Stimulated activated CD4-positive, alpha-beta T cell treated with anti-CD3 and anti-CD28 coated beads, Interleukin-1b, Interleukin-23, amount 100 ng/mL, for 48 hours (primary cell): ENCODE measurements at regions not wholly inside any gene's neighbourhood (a gene's known extent, or its start where the extent isn't known, plus 50 kb on each side); places are given as distances from the start of the nearest gene placed in this dataset.
"Not testable (repeated sequence)": the region's sequence is repeated elsewhere in the genome, so short reads cannot be mapped to it uniquely, and the experiment has no call there.

Experiments used
- DNase-seq: peaks from one replicate; pipeline ENCODE4 v3.0.0-alpha.2; 2020

DNA sequence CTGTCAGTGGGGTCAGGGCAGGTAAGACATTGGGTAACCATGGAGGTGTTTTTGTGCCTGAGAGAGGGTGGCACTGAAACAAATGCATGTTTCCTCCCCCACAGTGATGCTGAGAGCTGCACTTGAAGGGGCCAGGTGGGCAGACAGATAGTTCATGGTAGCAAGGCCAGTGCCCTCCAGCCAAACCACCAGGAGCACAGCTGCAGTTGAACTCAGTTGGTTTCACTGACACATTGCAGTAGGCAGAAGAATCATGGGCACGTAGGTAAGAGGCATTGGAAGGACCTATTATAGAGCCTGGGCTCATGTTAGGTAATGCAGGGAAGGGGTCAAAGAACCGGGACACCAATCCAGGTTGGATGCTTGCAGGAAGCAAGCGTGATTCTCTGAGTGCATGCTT, 93.2 kb upstream of the ARL4C start:
- DNase-seq = no peak

DNA sequence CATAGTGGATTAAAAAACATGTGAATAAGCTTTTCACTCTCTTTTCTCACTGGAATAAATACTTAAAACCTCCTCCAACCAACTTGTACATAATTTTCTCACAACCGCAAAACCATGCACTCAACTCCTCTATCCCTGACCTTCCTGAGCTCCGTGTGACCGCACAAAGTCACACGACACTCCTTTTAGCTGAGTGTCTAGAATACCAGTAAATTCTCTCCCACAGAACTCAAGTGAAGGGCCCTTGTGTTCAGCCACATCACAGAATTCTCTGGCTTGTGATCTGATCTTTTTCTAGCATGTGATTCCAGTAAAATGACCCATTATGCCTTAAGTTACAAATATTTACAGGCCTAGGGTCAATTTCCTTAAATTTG, 91.2 kb upstream of the ARL4C start:
- DNase-seq = no peak

DNA sequence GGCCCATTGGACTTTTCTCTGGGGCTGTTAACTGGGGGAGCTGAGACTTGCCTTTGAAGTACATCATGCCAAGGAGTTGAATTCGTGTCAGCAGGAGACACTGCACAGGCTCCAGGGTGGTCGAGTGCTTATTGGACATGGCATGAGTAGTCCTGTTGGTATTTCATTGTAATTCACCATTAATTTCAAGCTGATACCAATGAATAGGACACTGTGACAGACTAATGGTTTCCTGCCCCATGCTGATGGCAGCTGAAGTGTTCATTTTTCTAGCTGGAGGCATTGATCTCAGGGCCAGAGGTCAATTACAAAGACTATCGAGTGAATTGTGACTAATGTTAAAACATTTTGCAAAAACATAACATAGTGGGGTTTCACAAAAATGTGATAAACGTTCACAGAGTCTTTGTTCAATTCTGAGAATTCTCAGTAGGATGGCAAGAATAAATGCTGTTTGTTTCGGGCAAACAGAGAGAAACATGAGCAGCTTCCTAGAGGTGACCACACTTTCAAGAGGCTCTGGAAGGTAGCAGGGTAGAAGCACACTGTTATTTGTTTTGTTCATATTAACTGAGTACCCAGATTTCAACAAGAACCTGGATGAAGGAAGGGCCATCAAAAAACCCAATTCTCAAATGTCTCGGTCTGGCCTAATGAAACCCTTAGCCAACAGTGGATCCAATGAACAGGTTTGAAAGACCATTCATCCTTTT, 90.6 kb upstream of the ARL4C start:
- DNase-seq = no peak

DNA sequence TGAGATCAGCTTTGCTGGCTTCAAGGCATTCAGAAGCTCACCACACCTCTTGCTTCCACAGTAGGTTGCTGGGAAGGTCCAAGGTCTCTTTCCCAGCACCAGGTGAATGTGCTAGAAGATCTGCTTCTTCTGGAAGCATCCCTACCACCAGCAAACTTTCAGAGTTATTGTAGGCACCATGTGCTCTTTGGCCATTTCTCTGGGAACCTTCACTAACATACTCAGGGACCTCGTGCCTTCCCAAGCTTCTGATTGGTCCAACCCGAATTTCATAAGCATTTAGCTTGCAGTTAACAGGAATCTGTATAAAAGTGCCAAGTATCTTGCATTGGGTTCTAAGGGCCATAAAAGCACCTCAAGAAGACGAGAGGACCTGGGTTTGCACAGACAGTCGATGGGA, 86.5 kb upstream of the ARL4C start:
- DNase-seq = no peak

DNA sequence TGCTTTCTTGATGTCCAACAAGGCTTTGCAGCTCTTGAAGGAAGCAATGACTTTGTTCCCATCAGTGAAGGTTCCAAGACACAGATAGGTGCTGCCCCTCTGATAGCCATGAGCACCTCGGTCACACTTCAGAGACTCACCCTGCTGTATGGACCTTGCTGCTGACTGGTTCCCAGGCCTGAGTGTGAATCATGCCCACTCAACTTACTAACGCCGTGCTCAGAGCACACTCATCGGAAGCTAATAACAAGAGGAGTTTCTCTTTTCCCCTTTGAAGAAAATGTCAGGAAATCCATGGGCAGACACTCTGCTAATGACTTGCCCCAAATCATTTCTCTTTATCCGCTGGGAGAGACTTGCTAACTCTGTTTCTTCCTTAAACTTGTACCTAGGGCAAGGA, 83.8 kb upstream of the ARL4C start:
- DNase-seq = no peak

DNA sequence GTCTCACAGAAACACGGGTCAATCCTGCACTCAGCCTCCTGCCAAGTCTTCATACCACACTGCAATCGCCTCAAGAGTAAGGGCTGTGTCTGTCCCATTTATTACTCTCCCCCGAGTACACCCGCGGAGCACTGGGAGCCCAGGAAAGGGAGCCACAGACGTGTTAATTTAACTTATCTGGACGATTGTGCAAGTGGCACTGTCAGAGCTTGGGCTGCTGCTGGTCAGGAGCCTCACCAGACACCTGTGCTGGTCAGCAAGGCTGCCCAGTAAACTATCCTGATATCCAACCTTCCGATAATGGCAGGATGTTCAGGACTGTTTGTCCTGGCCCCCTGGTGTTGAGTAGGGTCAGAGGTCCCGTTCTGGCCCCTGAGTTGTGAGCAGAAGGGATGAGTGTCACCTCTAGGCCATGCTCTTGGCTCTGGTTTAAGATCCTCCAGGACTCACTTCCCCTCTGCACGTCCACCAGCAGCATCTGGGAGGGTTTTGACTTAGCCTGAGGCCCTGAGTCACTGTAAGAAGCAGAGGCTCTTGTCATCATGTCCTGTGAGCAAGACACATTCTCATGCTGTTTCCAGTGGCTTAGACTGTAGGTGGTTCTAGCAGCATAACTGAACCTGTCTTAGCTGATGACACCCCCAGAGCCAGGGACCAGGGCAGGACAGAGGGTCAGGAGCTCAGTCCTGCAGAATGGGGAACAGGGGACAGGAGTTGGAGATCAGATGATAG, 82.5 kb upstream of the ARL4C start:
- DNase-seq = no peak

DNA sequence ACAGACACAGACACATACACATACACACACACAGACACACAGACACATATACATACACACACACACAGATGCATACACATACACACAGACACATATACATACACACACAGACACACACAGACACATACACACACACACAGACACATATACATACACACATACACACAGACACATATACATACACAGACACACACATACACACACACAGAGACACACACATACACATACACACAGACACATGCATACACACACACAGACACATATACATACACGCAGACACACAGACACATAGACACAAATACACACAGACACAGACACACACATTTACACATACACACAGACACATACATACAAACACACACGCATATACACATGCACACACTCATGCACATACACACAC, 81.5 kb upstream of the ARL4C start:
- DNase-seq = no peak

DNA sequence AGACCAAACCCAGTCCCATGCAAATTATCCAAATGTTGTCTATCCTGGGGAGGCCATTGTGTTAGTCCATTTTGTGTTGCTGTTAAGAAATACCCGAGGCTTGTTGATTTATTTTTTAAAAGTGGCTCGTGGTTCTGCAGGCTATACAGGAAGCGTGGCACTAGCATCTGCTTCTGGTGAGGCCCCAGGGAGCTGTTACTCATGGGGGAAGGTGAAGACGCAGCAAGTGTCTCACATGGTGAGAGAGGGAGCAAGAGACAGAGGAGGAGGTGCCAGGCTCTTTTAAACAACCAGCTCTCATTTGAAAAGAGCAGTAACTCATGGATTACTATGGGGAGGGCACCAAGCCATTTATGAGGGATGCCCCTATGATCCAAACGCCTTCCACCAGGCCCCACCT, 80.3 kb upstream of the ARL4C start:
- no peak for DNase-seq

DNA sequence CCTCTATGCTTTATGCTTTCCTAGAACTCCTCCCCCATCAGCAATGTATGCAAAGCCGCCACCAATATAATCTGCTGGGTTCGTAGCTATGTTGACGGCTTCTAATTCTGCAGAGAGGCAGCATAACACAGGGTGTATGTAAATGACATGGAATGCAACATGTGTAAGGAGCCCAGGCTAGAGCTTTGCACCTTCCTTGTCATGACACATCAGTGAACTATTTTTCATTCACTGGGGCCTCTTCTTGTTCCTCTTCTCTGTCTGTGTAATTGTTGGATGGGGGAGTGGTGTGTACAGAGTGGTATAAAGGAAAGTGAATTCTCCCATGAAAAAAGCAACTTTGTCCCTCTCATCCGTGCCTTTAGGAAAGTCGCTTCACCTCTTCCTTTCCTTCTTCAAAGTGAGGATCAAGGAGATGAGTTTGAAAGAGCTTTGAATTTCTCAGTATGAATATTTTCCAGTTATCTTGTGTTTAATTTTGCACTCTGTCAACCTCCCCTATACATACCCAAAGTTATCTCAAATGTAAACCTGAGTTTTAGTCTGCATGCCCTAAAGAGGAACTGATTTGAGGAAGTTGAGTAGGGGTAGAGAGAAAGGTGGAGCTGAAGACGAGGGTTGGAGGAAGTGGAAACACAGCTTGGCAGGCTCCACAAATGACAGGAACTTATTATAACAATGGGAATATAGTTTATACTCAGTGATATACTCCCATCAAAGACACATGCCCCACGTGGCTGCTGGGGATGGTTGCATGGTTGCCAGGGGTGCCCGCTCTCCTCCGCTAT, 74.9 kb upstream of the ARL4C start:
- DNase-seq = no peak

DNA sequence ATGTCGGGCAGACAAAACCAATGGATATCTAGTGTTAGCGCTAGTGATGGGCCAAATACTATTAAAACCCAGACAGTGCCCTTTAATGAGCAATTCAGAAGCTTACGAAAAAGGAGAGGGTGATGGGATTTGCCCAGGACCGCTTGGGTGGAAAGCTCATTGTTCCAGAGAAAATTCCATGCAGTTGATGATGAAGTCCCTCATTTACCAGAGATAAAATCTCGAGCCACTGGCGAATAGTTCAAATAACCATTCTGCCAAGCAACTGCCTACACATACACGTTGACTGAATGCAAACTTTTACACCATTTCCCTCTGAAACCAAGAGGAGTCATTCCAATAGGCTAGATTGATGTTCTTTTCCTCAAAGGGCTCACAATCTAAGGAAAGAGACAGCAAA, 73.6 kb upstream of the ARL4C start:
- no peak for DNase-seq

DNA sequence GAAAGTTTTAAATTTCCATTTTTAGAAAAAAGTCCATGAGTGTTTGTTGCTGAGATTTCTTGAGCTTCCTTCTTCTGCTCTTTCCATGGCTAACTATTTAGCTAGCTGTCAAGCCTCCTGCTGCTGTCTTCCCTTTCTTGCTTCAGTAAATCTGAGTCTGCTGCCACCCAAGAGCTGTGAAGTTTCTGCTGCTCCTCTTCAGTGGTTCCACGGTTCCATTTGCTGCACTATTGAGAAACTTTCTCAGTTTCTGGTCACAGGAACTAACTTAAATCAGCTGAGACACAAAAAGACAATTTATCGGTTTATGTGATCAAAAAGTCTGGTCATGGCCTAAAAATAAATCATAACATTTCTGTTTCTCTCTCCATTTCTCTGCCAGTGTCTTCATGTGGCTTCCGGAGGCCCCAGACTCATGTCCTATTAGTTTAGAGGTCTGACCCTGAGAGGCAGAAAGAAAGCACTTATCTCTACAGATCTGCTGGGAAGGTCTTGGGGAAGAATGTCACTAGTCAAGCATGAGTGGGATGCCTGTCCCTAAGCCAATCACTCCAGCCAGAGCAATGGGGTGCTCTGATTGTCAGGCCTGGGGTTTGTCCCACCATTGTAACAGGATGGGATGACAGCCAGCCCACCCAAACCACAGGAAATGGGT, 73.0 kb upstream of the ARL4C start:
- no peak for DNase-seq

DNA sequence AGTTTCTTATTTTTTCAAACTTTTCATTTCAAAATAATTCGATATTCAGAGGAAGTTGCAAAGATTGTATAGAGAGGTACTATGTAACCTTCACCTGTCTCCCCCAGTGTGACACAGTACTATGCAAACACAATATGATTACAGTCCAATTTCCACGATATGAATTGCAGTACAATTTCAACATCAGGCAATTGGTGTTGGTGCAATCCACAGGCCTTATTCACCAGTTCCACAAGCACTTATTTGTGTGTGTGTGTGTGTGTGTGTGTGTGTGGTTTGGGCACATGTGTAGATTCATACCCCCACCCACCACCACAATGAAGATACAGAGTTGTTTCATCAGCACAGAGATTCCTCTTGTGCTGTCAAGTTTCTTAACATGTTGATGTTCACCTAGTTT, 69.7 kb upstream of the ARL4C start:
- no peak for DNase-seq

DNA sequence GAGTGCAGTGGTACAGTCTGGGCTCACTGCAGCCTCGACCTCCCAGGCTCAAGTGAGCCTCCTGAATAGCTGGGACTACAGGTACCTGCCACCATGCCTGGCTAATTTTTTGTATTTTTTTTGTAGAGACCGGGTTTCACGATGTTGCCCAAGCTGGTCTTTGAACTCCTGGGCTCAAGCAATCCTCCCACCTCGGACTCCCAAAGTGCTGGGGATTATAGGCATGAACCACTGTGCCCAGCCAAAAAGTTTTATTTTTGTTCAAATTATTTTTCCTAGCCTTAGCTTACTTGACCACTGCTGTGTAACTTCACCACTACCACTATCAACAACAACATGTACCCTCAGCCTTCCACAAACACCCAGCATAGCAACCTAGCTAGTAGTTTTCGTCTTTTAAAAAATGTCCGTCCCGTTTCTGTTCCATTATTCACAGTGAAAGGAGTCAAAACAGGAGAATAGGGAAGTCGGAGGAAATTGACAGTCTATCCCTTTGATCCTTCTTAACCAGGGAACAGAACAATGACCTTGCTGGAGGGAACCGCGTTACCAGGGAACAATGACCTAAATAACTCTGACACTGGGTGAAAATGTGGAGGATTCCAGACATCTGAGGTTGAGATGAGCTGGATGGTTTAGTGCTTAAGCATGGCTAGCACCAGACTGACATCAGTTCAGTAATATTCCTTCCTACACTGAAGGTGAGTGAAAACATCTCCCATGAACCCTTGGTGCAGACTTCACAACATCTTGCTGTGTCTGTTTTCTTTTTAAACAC, 69.2 kb upstream of the ARL4C start:
- DNase-seq = no peak

DNA sequence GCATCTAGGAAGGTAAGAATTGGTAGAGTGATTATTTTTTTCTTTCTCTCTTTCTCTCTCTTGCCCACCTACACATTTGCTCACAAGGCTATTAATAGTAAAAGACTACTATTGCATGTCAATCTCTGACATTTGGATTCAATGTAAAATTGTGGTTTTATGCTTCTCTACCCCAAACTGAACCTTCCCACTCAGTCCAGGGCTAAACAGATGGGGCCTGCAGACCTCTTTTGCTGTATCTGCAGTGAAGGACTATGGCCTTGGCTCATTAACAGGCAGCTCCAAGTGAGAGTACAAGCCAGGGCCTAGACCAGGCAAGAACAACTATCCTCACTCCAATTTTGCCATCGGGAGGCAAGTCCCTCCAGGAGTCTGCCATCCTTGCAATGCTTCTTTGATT, 68.3 kb upstream of the ARL4C start:
- DNase-seq = no peak

DNA sequence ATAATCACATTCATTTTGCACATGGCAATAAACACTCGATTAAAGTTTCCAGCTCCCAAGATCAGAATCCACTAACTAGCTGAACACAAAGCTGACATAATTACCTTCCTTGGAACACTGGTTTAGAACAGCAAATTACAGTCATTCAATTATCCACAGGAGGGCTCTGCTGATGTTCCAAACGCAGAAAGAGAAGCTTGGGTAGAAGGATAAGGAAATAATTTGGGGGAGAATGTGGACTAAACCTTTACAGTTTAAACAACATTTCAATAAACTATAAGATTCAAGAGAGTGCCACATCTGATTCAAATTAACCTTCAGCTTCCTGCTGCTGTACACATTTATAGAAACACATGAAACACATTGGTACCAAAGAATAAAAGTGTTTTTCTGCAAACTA, 67.8 kb upstream of the ARL4C start:
- DNase-seq = no peak

DNA sequence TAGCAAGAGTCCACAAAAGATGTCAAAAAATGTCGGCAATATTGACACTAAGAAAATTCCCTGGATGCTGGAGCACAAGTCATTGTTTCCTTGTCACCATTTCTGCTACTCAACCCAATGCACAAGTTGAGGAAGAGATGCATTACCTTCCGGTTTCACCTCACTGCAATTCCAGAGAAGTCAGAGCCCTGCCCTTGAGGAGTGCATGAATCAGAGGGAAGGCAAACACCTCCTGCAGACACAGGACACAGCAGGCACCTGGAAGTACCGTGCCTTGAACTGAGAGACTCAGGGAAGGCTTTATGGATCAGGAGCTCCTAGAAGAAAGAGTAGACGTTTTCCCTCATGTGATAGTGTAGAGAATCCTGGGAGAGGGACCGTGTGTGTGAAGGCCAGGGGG, 62.7 kb upstream of the ARL4C start:
- DNase-seq = no peak

DNA sequence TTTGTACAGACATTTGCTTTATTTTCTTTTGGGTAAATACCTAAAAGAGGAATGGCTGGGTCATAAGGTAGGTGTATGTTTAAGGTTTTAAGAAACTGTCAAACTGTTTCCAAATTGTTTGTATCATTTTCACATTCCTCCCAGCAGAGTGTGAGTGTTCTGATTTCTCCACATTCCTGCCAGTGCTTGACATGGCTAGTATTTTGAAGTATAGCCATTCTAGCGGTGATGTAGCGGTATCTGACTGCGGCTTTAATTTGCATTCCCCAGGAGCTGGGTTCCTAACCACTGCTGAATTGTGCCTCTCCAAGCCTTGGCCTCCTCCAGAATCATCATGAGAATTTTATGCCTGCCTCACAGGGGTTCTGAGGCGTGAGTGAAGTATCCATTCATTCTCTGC, 61.8 kb upstream of the ARL4C start:
- no peak for DNase-seq

DNA sequence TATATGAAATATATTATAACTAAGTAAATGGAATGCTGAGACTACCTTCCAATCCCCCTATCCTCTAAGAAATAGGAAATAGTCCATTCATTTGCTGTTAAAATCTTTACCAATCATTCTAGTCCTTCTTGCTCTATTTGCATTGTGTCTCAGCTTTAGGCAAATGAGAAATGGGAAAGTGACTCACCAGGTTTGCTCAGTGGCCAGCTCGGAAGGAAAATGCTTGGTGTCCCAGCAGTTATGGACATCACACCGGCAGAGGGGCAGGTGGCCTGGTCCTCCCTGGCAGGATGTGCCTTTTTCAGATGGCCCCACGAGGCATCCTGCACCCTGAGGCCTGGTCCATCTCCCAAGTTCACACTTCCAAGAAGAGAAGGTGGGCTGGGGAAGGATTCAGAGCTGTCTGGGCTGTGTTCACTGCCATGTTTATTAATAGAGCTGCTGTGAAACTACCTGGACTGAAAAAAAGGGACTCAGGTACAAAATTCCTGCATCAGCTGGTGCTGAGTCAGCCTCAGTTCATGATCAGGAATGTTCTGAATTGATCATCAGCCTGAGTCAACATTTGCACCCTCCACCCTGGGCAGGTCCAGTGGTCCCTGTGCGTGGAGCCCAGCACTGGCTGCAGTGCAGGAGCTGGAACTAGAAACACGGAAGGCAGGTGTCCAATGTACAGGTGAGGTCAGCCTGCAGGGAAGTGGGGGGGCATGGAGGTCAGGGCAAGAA, 60.1 kb upstream of the ARL4C start:
- no peak for DNase-seq

DNA sequence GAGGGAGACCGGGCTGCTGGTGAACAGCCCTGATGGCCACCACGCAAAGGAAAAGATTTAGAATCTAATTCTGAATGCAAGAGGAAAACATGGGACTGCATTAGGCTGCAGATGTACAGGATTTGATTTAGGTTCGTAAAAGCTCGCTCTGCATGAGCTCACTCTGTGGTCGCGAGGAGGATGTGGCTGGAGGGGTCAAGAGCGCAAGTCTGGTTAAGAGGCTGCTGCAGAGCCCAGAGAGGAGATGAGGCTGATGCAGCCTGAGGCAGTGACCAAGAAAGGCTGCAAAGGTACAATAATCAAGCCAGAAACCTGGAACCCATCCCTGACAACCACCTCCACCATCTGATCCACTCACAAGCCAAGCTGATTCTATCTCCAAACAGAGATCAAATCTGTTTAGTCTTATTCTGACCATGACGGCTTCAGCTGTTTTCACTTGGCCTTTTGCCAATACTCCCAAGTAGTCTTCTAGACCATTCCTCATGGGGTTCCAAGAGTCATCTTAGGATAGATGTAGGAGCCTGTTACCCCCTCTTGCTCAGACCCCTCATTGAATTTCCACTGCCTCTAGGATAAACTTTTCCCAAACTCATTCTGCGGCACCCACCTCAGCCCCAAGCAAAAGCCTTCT, 58.9 kb upstream of the ARL4C start:
- DNase-seq = no peak

DNA sequence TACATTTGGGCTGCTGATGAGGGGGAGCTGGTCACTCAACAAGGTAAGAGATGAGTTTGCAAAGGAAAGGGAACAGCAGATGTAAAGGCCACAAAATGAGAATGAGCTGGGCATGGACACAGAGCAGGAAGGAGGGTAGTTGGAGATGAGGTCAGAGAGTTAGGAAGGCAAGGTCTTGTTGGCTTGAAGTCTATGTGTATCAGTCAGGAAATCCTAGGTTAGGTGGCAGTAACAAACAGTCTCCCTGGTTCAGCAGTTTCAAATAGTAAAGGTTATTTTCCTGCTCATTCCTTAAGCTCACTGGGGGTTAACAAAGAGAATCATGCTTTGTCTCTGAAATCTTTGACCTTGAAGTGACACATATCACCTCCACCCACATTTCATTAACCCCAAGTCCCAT, 58.3 kb upstream of the ARL4C start:
- no peak for DNase-seq

DNA sequence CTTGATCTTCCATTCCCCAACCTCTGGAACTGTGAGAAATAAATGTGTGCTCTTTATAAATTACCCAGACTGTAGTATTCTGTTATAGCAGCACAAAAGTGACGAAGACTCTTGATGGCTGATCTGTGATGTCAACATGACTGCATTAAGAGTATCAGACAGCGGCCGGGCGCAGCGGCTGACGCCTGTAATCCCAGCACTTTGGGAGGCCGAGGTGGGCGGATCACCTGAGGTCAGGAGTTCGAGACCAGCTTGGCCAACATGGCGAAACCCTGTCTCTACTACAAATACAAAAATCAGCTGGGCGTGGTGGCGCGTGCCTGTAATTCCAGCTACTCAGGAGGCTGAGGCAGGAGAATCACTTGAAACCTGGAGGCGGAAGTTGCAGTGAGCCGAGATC, 56.3 kb upstream of the ARL4C start:
- not testable (repeated sequence) for DNase-seq
